HepG2 (cell line): ENCODE measurements at regions not wholly inside any gene's neighbourhood (a gene's known extent, or its start where the extent isn't known, plus 50 kb on each side); places are given as distances from the start of the nearest gene placed in this dataset.

Source experiments
- EP300 ChIP-seq, 3 experiments: sonication (generic) in 1 of 3; formaldehyde crosslinking in 1 of 3; IDR thresholded peaks; 2 replicates each; pipeline versions ENCODE4 v1.5.1 to v1.6.1; 2011 to 2020; ENCODE audit warnings: low read depth in 2 of 3, low read length in 2 of 3, borderline replicate concordance in 1 of 3, improper control_type of control experiment in 1 of 3, mild to moderate bottlenecking in 1 of 3, missing genetic modification reagents in 1 of 3, moderate library complexity in 1 of 3
- FOXA3 ChIP-seq: IDR thresholded peaks from 2 replicates; pipeline ENCODE4 v1.6.1; 2016; ENCODE audit warnings: missing genetic modification reagents, missing compliant biosample characterization
- GABPB1 ChIP-seq: IDR thresholded peaks from 2 replicates; pipeline ENCODE4 v1.6.1; 2016; ENCODE audit warnings: mild to moderate bottlenecking, missing genetic modification reagents, moderate library complexity, missing compliant biosample characterization
- GATAD2A ChIP-seq: IDR thresholded peaks from 2 replicates; pipeline ENCODE4 v1.6.1; 2016
- GLI4 ChIP-seq: sonication (generic); formaldehyde crosslinking; IDR thresholded peaks from 2 replicates; pipeline ENCODE4 v1.5.1; 2020; ENCODE audit warnings: missing genetic modification reagents, mild to moderate bottlenecking, moderate library complexity, borderline replicate concordance
- MTA1 ChIP-seq: sonication (generic); formaldehyde crosslinking; IDR thresholded peaks from 2 replicates; pipeline ENCODE4 v1.4.0; 2020; ENCODE audit warnings: missing genetic modification reagents, mild to moderate bottlenecking, borderline replicate concordance
- RCOR2 ChIP-seq: IDR thresholded peaks from 2 replicates; pipeline ENCODE4 v1.6.1; 2016; ENCODE audit warnings: missing biosample characterization, missing genetic modification reagents
- TCF7L2 ChIP-seq: IDR thresholded peaks from 2 replicates; pipeline ENCODE4 v1.6.1; 2011; ENCODE audit warnings: mild to moderate bottlenecking, low read depth, low read length, moderate library complexity
- ZC3H13 ChIP-seq: sonication (generic); formaldehyde crosslinking; IDR thresholded peaks from 2 replicates; pipeline ENCODE4 v1.8.1; 2023; ENCODE audit warnings: mild to moderate bottlenecking, missing genetic modification reagents, moderate library complexity
- ZNF225 ChIP-seq: sonication (generic); formaldehyde crosslinking; IDR thresholded peaks from 2 replicates; pipeline ENCODE4 v1.4.0; 2020; ENCODE audit warnings: mild to moderate bottlenecking, missing genetic modification reagents
- ZNF292 ChIP-seq: sonication (generic); formaldehyde crosslinking; IDR thresholded peaks from 2 replicates; pipeline ENCODE4 v1.8.1; 2022; ENCODE audit warnings: mild to moderate bottlenecking, low read depth, missing genetic modification reagents, borderline replicate concordance
- ZNF431 ChIP-seq: sonication (generic); formaldehyde crosslinking; IDR thresholded peaks from 2 replicates; pipeline ENCODE4 v1.9.0; 2022; ENCODE audit warnings: missing genetic modification reagents, low read depth, mild to moderate bottlenecking, borderline replicate concordance
- ZNF530 ChIP-seq: sonication (generic); formaldehyde crosslinking; IDR thresholded peaks from 2 replicates; pipeline ENCODE4 v1.5.0; 2020; ENCODE audit warnings: low read depth, mild to moderate bottlenecking, missing genetic modification reagents
- ZNF549 ChIP-seq: sonication (generic); formaldehyde crosslinking; IDR thresholded peaks from 2 replicates; pipeline ENCODE4 v1.5.0; 2020; ENCODE audit warnings: missing genetic modification reagents
- ZNF724P ChIP-seq: sonication (generic); formaldehyde crosslinking; IDR thresholded peaks from 2 replicates; pipeline ENCODE4 v1.8.0; 2022; ENCODE audit warnings: missing genetic modification reagents, borderline replicate concordance
- ZSCAN9 ChIP-seq: IDR thresholded peaks from 2 replicates; pipeline ENCODE4 v1.6.1; 2016; ENCODE audit warnings: borderline replicate concordance
- TF ChIP-seq, protein P1 (sequence below): sonication (generic); formaldehyde crosslinking; IDR thresholded peaks from 2 replicates; pipeline ENCODE4 v1.5.1; 2020; ENCODE audit warnings: mild to moderate bottlenecking, missing genetic modification reagents, moderate library complexity
- TF ChIP-seq, protein P2 (sequence below): IDR thresholded peaks from 2 replicates; pipeline ENCODE4 v1.6.1; 2012; ENCODE audit warnings: low read depth, low read length, improper control_type of control experiment
- TF ChIP-seq, protein P3 (sequence below): sonication (generic); formaldehyde crosslinking; IDR thresholded peaks from 2 replicates; pipeline ENCODE4 v1.4.0; 2020; ENCODE audit warnings: mild to moderate bottlenecking, missing genetic modification reagents
- TF ChIP-seq, protein P4 (sequence below): sonication (generic); formaldehyde crosslinking; IDR thresholded peaks from 2 replicates; pipeline ENCODE4 v1.4.0; 2020; ENCODE audit warnings: missing genetic modification reagents, borderline replicate concordance

DNA sequence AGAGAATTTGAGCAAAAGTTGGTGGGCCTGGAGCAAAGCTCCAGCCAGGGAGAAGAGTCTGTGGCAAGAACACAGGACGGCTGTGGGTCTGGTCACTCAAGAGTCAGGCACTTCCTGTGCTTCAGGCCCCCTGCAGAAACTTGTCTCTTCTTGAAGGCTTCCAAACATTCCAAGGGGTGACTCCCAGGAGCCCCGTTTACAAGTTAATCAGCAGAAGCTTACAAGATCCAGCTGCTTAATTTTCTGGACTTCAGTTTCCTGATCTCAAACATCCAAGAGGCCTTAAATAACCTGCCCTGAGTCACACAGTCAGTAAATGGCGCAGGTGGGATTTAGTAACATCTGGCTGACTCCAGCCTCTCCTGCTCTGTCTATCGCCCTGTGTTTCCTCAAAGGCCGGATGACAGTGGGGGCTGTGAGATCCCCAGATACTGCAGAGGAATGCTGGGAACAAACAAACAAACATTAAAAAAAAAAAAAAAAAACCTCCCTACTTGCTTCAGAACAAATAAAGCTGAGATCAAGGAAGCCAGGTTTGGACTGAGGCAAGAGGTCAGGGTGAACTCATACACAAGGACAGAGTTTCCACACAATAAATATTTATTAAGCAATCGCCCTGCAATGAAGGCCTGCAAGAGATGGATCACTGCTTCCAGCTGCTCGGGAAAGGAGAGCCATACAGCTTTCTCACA is 175.4 kb upstream of the RFC3 start (continued):
- TF ChIP-seq ZNF530 (no peak), ZNF431 (CRISPR knock-in tag) (peak; percentile 79; the same call in 1 of the 2 replicates), ZNF549 (CRISPR knock-in tag) (no peak), GLI4 (no peak), MTA1 (CRISPR knock-in tag) (no peak; the same call in 1 of the 2 replicates), ZC3H13 (CRISPR knock-in tag) (no peak), GATAD2A (CRISPR knock-in tag) (peak; percentile 95), GABPB1 (peak; percentile 39; the same call in 1 of the 2 replicates), ZNF292 (CRISPR knock-in tag) (peak; percentile 84; the same call in 1 of the 2 replicates), ZNF225 (no peak), RCOR2 (CRISPR knock-in tag) (peak; percentile 92), ZSCAN9 (CRISPR knock-in tag) (peak; percentile 76; the same call in 1 of the 2 replicates), TCF7L2 (0 out of 2 replicates have a peak, but pooled peaks have one; percentile 31), FOXA3 (CRISPR knock-in tag) (peak; percentile 96), EP300 (IDR thresholded peaks at IDR 0.05; ENCODE audit: low read depth in 2 of 2, low read length in 2 of 2) (peak; percentile 94 to 98), EP300 (CRISPR knock-in tag; IDR thresholded peaks at IDR 0.05; ENCODE audit: borderline replicate concordance) (peak; percentile 85), ZNF724P (CRISPR knock-in tag) (no peak)
- TF ChIP-seq, protein P1, sequence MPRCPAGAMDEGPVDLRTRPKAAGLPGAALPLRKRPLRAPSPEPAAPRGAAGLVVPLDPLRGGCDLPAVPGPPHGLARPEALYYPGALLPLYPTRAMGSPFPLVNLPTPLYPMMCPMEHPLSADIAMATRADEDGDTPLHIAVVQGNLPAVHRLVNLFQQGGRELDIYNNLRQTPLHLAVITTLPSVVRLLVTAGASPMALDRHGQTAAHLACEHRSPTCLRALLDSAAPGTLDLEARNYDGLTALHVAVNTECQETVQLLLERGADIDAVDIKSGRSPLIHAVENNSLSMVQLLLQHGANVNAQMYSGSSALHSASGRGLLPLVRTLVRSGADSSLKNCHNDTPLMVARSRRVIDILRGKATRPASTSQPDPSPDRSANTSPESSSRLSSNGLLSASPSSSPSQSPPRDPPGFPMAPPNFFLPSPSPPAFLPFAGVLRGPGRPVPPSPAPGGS (CRISPR knock-in tag), result no peak
- TF ChIP-seq, protein P2, sequence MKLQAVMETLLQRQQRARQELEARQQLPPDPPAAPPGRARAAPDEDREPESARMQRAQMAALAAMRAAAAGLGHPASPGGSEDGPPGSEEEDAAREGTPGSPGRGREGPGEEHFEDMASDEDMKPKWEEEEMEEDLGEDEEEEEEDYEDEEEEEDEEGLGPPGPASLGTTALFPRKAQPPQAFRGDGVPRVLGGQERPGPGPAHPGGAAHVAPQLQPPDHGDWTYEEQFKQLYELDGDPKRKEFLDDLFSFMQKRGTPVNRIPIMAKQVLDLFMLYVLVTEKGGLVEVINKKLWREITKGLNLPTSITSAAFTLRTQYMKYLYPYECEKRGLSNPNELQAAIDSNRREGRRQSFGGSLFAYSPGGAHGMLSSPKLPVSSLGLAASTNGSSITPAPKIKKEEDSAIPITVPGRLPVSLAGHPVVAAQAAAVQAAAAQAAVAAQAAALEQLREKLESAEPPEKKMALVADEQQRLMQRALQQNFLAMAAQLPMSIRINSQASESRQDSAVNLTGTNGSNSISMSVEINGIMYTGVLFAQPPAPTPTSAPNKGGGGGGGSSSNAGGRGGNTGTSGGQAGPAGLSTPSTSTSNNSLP, result peak; percentile 96
- TF ChIP-seq, protein P3, sequence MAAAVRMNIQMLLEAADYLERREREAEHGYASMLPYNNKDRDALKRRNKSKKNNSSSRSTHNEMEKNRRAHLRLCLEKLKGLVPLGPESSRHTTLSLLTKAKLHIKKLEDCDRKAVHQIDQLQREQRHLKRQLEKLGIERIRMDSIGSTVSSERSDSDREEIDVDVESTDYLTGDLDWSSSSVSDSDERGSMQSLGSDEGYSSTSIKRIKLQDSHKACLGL (CRISPR knock-in tag), result no peak
- TF ChIP-seq, protein P4, sequence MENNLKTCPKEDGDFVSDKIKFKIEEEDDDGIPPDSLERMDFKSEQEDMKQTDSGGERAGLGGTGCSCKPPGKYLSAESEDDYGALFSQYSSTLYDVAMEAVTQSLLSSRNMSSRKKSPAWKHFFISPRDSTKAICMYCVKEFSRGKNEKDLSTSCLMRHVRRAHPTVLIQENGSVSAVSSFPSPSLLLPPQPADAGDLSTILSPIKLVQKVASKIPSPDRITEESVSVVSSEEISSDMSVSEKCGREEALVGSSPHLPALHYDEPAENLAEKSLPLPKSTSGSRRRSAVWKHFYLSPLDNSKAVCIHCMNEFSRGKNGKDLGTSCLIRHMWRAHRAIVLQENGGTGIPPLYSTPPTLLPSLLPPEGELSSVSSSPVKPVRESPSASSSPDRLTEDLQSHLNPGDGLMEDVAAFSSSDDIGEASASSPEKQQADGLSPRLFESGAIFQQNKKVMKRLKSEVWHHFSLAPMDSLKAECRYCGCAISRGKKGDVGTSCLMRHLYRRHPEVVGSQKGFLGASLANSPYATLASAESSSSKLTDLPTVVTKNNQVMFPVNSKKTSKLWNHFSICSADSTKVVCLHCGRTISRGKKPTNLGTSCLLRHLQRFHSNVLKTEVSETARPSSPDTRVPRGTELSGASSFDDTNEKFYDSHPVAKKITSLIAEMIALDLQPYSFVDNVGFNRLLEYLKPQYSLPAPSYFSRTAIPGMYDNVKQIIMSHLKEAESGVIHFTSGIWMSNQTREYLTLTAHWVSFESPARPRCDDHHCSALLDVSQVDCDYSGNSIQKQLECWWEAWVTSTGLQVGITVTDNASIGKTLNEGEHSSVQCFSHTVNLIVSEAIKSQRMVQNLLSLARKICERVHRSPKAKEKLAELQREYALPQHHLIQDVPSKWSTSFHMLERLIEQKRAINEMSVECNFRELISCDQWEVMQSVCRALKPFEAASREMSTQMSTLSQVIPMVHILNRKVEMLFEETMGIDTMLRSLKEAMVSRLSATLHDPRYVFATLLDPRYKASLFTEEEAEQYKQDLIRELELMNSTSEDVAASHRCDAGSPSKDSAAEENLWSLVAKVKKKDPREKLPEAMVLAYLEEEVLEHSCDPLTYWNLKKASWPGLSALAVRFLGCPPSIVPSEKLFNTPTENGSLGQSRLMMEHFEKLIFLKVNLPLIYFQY, result no peak
